Neural progenitor cell (in vitro differentiated cells): ENCODE measurements at regions not wholly inside any gene's neighbourhood (a gene's known extent, or its start where the extent isn't known, plus 50 kb on each side); places are given as distances from the start of the nearest gene placed in this dataset.

ENCODE experiments used
- CTCF ChIP-seq: fragments of 200-600 bp; sonication (generic); IDR thresholded peaks from 2 replicates; pipeline ENCODE4 v1.5.1; 2017; ENCODE audit warnings: antibody characterized with exemption, mild to moderate bottlenecking
- EZH2 ChIP-seq: fragments of 200-600 bp; sonication (generic); IDR thresholded peaks from 2 replicates; pipeline ENCODE4 v1.6.1; 2017; ENCODE audit warnings: antibody characterized with exemption, mild to moderate bottlenecking, moderate library complexity
- EZH2phosphoT487 ChIP-seq: fragments of 200-600 bp; sonication (generic); IDR thresholded peaks from 2 replicates; pipeline ENCODE4 v1.6.1; 2017; ENCODE audit warnings: antibody characterized with exemption

- no peak for TF ChIP-seq CTCF
- no peak for TF ChIP-seq EZH2phosphoT487
- no peak for TF ChIP-seq EZH2
Measured at GRCh38 chr6:56363796-56364430, 116.5 kb upstream of the COL21A1 start.
